Vagina (tissue), 2 donors: ENCODE measurements at regions not wholly inside any gene's neighbourhood (a gene's known extent, or its start where the extent isn't known, plus 50 kb on each side); places are given as distances from the start of the nearest gene placed in this dataset.

Source experiments
- CTCF ChIP-seq, 3 experiments: fragments of 450-650 bp in 2 of 3; fragments of 200-600 bp in 1 of 3; sonication (generic) in 1 of 3; IDR thresholded peaks; one replicate each; pipeline ENCODE4 v1.5.1; 2017 to 2019; ENCODE audit warnings: antibody characterized with exemption in 3 of 3, mild to moderate bottlenecking in 2 of 3, moderate library complexity in 2 of 3
- POLR2A ChIP-seq, 2 donors: fragments of 450-650 bp; IDR thresholded peaks; one replicate each; pipeline ENCODE4 v1.6.1; 2017; ENCODE audit warnings: antibody characterized with exemption in 2 of 2, mild to moderate bottlenecking in 2 of 2, moderate library complexity in 2 of 2
- POLR2AphosphoS5 ChIP-seq, 2 donors: sonication (generic); formaldehyde crosslinking; IDR thresholded peaks; one replicate each; pipeline ENCODE4 v1.9.0; 2017; ENCODE audit warnings: antibody characterized with exemption in 2 of 2, mild to moderate bottlenecking in 2 of 2, low read depth in 1 of 2; ENCODE audit not compliant: insufficient read depth in 1 of 2

GRCh38 chr2:129377078-129377469 lies 602.4 kb upstream of the RAB6C start:
- no peak for TF ChIP-seq POLR2A (IDR thresholded peaks at IDR 0.05)
- TF ChIP-seq CTCF (IDR thresholded peaks at IDR 0.05) = no peak
- TF ChIP-seq POLR2AphosphoS5 (IDR thresholded peaks at IDR 0.05; ENCODE audit: insufficient read depth in 1 of 2, low read depth in 1 of 2) = no peak
